DLD1 (cell line): ENCODE measurements at regions not wholly inside any gene's neighbourhood (a gene's known extent, or its start where the extent isn't known, plus 50 kb on each side); places are given as distances from the start of the nearest gene placed in this dataset.

ENCODE experiments used
- in situ Hi-C: cut with HindIII; loops from 2 replicates; pipeline ENCODE4 v1.10.0; 2017; ENCODE audit warnings: low sequenced_read_pairs

DNA sequence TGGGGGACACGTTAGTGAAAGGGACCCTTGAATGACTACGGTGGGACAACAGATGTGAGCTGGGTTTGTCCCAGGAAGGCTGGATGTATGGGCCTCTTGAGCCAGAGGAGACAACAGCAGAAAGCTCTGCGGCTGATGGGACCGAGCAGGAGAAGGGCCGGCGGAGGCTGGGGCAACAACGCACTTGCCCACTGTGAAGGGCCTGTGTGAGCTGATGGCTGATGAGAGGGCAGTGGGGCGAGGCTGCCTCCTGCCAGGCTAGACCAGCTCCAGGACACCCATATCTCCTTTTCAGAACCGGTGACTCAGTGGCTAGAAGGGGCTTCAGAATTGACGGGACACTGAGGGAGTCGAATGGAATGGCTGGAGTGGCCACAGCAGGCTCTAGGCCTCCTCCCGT lies 250.1 kb downstream of the SEC14L1 start:
- in situ Hi-C loops: no loop called here

DNA sequence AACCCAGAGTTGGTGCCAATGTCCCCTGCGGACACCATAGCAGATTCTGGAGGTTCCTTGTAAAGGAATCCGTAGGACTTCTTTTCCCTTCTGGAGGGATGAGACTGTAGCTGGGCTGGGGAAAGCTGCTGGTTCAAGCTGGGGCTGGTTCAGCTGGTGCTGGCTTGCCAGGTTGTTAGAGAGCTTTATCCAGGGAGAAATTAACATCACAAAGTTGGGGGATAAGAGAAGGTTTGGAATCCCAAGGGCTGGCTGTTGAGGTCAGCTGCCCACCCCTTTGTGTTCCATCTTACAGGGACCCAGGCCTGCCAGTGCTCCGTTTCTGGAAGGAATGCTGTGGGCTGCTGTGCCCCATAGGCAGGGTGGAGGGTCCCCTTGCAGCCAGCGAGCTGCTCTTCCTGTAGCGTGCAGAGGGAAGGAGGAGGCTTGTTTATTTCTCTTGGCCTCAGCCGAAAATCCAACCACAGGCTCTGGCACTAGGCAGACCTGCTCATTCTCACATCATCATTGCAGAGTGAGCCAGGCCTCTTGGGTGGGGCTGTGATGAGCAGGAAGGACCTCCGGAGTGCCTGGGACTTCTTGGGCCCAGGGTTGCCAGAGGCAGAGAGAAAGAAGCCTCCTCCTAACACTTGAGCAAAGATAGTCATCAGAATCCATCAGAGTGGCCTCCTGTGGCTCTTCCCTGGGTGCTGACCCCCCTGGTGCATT lies 251.1 kb downstream of the SEC14L1 start:
- in situ Hi-C loops: no loop called here

DNA sequence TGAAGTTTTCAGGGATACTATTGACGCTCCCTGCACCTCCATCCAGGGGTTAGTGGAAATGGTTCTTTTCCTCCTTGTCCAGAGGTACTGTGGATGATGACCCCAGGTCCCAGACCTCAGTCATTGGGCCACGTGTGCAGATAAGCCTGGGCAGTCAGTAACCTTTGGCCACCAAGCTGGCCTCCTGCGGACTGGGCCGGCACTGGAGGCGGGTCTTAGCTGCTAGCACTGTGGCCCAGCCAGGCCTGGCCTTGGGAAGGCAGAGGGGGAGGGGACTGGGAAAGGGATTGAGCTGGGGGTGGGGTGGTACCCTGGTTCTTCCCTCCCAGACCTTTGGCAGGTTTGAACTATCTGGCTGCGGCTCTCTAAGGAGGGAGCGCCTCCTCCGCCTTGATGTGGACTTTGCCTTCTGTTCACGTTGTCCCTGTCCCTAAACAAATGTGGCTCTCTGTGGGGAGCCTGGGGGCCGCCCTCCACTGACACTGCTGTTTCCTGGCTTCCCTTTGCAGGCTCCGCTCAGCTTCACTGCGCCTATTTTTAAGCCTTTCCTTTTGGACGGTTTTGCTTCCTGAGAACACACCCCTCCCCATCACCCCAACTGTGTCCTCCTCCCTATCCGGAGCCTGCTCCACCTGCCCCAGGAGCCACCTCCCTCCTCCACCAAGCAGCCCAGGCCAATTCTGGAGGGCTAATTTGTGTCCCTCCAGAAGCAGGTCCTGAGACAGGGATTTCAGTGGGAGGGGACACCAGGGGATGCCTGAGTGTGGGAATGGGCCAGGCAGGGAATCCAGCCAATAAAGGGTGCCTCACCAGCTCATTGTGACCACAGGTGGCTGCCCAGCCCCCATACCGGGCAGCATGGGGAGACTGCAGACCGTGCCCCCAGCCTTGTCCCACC lies 251.9 kb downstream of the SEC14L1 start:
- in situ Hi-C loops: no loop called here

DNA sequence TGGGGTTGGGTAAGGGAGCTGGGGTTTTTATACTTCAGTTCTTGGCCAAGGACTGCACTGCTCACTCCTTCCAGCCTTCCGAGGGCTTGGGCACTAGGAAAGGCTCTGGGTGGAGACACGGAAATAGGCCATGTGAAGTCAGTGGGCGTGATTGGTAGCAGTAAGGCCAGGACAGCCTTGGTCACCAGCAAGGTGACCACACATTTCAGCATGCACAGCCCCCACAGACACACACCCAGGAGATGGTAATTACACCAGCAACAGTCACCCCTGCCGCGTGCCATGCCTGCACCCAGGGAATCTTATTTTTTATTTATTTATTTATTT lies 252.5 kb downstream of the SEC14L1 start:
- in situ Hi-C loops: no loop called here

DNA sequence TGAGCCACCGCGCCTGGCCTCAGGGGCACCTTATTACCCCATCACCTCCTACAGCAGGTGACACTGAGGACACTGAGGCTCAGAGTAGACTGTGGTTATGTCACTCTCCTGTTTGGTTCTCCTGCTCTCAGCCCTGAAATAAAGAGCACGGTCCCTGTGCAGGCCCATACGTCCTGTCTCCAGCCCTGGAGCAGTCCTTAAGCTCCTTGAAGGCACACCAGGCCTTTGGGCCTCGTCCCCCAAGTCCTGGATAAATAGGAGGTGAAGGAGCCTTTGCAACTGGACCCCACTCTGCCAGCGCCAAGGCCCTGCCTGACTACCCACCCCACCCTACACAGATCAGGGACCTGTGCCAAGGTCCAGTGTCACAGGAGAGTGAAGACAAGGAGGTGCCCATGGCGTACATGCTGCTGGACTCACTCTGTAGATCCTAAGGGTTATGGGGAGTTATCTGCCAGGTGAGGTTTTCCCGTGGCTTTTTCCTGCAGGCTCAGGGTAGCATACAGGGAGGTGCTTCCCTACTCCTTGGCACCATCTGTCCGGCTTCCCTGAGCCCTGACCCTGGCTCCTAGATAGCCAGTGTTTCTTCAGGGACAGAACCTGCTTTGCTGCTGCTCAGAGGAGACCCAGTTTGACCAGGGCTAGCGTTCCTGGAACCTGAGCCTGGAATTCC lies 253.2 kb downstream of the SEC14L1 start:
- in situ Hi-C loops: no loop called here

DNA sequence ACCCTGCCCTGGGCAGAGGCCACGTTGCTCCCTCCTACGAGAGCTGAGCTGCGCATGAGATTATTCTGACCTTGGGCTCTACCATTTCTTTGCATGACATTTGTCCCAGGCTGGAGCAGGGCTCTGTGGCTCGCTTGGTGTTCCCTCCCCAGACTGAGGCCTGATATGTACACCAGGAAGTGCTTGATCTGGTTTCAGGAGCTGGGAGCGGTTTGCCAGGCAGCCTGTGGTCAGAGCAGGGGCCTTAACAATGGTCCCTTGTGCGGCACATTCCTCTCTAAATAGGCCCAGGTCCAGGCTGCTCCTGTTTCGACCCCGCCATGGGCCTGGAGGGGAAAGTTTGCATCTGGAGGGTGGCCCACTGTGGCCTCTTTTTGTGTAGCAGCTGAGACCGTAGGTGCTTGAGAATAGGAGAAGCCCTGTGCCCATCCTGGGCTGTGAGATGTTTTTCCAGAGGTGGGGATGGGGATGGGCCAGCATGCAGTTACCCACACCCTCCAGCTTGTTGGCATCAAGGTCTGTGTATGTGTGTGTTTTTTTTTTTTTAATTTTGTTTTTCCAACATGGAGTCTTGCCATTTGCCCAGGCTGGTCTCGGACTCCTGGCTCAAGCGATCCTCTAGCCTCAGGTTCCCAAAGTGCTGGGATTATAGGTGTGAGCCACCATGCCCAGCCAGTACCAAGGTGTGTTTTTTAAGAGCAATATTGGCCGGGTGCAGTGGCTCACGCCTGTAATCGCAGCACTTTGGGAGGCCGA lies 253.9 kb downstream of the SEC14L1 start:
- in situ Hi-C loops: no loop called here

DNA sequence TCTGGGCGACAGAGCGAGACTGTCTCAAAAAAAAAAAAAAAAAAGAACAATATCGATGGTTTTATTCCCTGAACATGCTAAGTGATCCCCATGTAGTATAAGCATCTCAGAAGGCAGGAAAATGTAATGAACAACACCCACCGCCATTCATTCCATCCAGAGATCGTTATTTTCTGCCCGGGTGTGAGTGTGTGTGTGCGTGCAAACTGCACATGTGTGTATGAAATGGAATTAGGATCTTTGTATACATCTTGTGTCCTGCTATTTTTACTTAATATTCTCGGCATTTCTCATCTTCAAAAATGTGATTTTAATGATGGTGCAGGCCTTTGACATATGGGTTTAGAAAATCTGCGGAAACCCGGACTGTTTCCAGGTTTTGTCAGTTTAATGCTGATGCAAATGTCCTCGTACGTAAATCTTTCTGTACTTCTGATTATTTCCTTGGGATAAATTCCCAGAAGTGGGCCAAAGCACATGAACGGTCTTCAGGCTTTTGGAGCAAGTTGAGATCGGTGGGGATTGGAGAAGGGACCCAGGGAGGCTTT lies 254.8 kb downstream of the SEC14L1 start:
- in situ Hi-C loops: no loop called here

DNA sequence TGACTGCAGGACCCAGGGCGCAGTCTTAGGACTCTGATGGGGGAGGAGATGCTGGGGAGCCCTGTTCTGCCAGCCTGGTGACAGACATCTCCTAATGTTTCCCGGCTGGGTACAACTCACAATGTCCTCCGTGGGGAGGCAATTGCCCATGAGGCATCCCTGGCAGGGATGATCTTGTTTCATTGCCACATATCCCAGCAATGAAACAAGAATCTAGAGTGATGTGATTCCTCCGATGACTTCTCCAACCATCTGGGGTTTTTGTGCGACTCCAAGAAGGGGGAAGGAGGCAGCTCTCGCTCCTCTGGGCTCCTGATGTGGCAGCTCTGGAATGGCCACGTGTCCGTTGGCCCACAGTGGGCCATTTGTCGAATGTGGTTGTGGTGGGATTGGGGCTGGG lies 255.8 kb downstream of the SEC14L1 start:
- in situ Hi-C loops: no loop called here

DNA sequence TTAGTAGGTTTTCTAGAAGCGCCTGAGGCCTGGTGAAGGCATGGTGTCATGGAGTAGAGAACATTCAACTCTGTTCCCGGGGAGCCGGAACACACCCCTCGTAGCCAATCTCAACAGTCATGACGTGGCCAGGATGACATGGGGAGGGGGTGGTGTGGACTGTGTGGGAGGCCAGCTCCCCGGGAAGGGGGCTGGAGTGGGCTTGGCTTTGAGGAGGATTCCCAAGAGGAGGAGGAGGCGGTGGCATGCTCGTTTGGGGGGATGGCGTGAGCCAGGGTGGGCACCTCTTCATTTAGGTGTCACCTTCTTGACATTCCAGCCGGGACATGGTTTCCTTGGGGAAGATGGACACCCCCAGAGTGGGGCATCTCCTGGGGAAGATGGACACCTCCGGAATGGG lies 257.5 kb downstream of the SEC14L1 start:
- in situ Hi-C loops: no loop called here

DNA sequence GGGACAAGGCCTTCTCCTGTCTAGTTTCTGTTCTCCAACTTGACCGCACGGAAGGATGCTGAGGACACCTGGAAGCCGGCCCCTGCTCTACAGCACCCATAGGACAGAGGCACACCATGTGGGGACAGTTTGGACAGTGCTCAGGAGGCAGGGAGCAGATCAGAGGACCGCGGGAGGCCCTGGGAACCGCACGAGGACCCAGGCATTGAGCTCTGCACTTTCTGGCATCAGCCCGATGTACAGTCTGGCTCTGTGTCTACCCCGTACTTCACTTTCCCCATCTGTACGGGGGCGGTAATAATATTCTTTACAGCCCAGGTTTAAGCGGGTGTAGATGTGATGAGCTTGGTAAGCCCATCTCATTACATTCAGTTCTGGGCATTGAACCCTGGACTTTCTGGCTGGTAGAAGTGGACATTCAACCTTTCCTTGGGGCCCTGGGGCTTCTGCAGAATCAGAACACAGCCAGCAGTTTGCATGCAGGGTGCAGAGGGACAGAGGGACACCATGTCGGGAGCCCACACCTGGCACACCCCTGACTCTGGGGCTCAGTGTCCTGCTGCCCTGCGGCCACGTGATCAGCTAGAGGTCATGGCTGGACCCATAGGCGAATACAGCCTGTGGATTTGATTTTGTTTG lies 258.7 kb downstream of the SEC14L1 start:
- in situ Hi-C loops: no loop called here

DNA sequence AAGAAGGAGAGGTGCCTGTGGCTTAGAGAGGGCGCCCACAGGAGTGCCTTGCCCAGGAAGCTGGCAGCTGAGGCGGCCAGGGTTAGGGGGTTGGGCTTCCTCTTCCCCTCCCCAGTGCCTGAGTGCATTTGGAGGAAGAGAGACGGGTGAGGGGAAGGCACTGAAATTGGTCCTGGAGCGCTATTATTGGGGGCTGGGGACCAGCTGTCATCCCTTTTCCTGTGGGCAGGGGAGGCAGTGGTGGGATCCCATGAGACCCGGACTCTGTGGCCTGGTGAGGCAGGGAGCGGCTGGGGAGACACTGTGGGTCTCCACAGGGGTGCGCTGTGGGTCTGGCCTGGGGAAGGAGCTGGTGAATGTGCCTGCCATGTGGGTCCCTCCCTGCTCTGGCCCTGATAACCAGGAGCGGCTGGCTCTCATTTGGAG lies 259.7 kb downstream of the SEC14L1 start:
- in situ Hi-C loops: no loop called here

DNA sequence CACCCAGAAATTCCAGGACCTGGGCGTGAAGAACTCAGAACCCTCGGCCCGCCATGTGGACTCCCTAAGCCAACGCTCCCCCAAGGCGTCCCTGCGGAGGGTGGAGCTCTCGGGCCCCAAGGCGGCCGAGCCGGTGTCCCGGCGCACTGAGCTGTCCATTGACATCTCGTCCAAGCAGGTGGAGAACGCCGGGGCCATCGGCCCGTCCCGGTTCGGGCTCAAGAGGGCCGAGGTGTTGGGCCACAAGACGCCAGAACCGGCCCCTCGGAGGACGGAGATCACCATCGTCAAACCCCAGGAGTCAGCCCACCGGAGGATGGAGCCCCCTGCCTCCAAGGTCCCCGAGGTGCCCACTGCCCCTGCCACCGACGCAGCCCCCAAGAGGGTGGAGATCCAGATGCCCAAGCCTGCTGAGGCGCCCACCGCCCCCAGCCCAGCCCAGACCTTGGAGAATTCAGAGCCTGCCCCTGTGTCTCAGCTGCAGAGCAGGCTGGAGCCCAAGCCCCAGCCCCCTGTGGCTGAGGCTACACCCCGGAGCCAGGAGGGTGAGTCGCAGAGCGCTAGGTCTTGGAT lies 261.5 kb downstream of the SEC14L1 start:
- in situ Hi-C loops: no loop called here

DNA sequence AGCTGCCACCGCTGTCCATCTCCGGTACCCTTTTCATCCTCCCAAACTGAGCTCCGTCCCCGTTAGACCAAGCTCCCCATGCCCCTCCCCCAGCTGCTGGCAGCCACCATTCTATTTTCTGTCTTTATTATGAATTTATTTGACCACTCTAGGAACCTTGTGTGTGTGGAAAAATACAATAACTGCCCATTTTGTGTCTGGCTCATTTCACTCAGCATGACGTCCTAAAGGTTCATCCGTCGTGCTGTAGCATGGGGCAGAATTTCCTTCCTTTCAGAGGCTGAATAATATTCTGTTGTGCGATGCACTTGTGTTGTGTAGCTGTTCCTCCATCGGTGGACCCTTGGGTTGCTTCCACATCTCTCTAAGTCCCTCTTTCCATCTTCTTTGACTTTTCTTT lies 263.1 kb downstream of the SEC14L1 start:
- in situ Hi-C loops: no loop called here

DNA sequence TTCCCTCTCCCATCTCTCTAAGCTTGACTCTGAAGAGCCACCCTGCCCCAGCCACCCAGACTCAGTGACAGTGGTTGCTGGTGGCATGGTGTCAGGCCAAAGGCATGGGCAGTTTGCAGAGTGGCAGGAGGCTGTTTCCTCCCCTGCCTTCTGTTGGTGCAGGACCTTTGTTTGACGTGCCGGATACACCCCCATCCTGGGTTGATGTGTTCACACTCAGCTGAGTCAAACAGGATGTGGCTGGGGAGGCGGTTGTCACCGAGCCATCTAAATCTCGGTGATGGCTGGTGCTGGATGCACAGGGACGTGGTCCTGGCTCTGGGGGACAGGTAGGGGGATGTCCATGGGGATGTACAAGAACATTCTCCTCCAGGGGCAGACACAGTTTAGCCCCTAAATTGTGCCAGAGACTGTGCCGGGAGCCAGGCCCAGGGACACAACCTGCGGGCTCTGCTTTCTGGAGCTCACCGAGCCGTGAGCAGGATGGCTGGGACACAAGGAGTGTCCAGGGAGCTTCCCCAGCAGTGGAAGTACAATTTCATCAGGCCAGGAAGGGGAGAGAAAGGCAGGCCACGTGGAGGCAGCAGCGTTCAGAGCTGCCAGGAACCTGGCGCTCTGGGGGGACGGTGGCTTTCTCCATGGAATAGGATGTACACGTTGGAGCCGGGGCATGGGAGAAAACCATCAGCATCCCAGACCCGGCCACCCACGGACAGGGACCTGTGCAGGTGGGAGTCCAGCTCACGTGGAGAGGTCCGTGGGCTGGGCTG lies 264.2 kb downstream of the SEC14L1 start:
- in situ Hi-C loops: no loop called here

DNA sequence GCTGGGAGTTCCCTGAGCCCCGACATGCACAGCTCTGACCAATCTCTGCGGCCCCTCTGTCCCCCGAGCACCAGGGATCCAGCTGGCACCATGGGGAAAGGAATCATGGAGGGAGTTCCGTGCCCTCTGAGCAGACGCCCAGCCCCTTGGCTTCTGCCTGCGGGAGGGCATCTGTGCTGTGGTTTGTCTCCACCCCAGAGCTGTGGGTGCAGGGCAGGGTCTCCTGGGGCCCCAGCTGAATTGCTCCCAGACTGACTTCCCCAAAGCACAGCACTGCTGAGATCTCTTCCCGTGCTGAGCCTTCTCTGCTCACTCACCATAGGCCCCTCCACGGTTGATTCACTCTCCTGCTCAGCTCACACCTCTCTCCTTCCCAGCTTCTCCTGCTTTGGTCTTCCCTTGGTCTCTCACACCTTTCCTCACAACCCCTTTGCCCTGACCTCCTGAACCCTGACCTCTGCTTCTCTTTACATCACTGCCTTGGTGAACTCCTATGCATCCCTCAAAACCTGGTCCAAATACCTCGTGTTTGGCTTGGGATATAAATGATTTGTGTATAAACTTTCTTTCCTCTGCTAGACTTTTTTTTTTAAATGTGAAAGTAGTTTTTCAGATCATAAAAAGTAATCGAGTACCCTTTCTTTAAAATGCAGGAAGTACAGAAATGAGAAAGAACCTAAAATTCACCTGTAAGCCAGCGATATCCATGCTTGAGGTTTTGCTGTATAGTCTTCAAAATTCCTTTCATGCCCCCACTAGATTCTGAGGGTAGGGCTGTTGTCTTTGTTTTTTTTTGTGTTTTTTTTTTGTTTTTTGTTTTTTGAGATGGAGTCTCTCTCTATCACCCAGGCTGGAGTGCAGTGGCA lies 265.3 kb downstream of the SEC14L1 start:
- in situ Hi-C loops: no loop called here

DNA sequence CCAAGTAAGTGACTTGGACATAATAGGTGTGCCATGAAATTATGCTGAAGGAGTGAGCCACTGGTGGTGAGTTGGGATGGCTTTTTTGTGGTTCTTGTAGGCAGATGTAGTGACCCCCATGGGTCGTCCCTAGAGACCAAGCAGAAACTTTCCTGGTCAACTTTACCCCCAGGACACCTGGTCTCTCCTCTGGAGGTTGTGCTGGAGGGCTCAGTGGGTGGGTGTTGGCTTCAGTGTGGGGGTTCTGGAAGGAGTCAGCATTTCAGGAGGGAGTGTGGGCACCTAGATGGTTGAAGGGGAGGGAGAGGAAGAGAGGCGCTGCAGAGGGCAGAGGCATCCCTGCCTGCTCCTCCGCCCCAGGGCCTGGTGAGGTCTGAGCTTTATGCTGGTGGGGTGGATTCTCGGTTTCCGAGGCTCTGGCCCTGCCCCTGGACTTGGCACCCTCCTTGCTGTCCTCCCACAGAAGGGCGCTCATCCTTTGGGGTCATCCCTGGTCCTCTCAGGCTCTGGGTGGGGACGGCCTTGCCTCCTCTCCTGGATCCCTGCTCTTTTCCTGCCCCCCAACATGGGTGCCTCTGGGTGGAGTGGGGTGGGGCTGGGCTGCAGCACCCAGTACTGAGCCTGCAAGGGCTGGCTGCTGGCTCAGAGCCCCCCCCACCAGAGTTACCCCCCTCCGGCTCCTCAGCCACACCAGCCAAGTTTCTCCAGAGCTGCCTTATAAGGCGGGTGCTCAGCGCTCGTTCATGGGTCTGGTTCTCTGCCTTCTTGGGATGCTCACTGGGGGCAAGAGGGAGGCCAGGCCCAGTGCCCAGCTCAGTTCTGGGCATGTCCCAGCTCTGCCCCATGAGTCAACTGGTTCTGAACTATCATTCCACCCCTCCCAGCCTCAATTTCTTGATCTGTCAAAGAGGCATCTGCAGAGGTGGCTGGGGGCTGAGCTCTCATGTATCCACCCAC lies 266.8 kb downstream of the SEC14L1 start:
- in situ Hi-C loops: no loop called here

DNA sequence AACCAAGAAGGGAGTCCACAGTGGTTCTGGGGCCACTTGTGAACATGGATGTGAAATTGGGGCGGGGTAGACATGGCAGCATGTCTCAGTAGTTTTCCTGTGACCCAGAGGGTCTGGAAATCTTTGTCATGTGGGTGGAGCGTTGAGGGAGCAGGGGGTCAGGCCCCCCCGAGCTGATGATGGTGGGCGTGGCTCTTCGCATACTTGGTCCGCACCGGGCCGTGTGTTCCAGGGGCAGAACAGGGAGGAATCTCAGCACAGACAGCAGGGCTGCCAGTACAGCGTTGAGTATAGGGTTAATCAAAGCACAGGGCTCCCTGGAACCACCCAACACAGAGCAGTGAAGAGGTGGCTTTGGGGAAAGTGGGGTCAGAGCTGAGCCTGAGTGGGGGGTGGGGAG lies 267.5 kb downstream of the SEC14L1 start:
- in situ Hi-C loops: no loop called here
